ENCODE measurements at regions not wholly inside any gene's neighbourhood (a gene's known extent, or its start where the extent isn't known, plus 50 kb on each side); places are given as distances from the start of the nearest gene placed in this dataset.

DNA sequence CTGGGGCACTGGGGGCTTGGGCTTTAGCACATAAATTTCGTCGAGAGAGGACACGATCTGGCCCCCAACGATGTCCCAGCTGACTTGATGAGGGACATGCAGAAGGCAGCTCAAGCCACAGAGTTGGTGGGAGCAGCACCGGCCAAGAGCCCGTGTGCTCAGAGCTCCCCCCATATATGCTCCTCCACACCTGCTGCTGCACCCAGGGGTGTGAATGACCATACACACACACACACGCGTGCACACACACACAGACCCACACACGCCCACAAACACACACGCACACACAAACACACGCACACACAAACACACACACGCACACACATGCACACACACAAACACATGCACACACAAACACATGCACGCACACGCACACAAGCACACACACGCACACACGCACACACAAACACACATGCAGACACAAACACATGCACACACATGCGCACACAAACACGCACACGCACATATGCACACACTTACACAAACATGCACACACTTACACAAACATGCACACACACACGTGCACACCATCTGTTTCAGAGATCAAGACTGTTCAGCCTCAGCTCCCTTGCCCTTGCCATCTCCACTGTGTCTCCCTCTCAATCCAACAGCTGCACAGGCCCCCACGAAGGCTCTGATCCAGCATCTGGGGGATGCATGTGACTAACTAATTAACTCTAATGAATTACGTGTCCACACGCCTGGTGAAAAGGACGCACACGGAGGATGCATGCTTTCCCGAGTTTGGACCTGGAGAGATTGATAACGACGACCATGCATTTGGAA is 85.6 kb upstream of the TNRC6C start:
- TF ChIP-seq, protein P1, sequence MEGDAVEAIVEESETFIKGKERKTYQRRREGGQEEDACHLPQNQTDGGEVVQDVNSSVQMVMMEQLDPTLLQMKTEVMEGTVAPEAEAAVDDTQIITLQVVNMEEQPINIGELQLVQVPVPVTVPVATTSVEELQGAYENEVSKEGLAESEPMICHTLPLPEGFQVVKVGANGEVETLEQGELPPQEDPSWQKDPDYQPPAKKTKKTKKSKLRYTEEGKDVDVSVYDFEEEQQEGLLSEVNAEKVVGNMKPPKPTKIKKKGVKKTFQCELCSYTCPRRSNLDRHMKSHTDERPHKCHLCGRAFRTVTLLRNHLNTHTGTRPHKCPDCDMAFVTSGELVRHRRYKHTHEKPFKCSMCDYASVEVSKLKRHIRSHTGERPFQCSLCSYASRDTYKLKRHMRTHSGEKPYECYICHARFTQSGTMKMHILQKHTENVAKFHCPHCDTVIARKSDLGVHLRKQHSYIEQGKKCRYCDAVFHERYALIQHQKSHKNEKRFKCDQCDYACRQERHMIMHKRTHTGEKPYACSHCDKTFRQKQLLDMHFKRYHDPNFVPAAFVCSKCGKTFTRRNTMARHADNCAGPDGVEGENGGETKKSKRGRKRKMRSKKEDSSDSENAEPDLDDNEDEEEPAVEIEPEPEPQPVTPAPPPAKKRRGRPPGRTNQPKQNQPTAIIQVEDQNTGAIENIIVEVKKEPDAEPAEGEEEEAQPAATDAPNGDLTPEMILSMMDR (IDR thresholded peaks at IDR 0.05), result no peak
- TF ChIP-seq POLR2A (IDR thresholded peaks at IDR 0.05), result no peak
- TF ChIP-seq EP300 (IDR thresholded peaks at IDR 0.05; ENCODE audit: low read depth), result no peak
- no peak for TF ChIP-seq POLR2AphosphoS5 (IDR thresholded peaks at IDR 0.05)

Measured in transverse colon (tissue), 4 donors.